ENCODE measurements at regions not wholly inside any gene's neighbourhood (a gene's known extent, or its start where the extent isn't known, plus 50 kb on each side); places are given as distances from the start of the nearest gene placed in this dataset.
A peak's percentile ranks its signal among the peaks of the same experiment; 100 is the strongest.

GRCh38 chr6:149259753-149260152 is 57.8 kb upstream of the TAB2 start:
- Histone ChIP-seq H3K4me1 (replicated peaks in 1 of 2) (no peaks in the 10 kb centered on the region), H3K9me3 (replicated peaks in 1 of 3) (no peaks in the 10 kb centered on the region), H3K4me3 (no peak overlapping the region), H3K36me3 (replicated peaks in 1 of 2) (no peaks in the 10 kb centered on the region), H3K27ac (peak overlapping the region in 1 of 5 donors; percentile 70), H3K27me3 (no peaks in the 10 kb centered on the region)
- TF ChIP-seq POLR2A (IDR thresholded peaks at IDR 0.05) (no peak), CTCF (IDR thresholded peaks at IDR 0.05) (no peak)
- DNase-seq: peak in 6 of 7 donors; percentile 30 to 64 (median 48)
- intact Hi-C loops (cut with DNase I): no loop called here
- WGBS, 4 donors: 67 to 94% (median 81%) methylated on average over 2 of the region's 2 CpGs

GRCh38 chr6:149260214-149260874 is 57.2 kb upstream of the TAB2 start:
- TF ChIP-seq POLR2A (IDR thresholded peaks at IDR 0.05): no peak
- no peak for TF ChIP-seq CTCF (IDR thresholded peaks at IDR 0.05)
- peak overlapping the region in 1 of 5 donors; percentile 70 for H3K27ac ChIP-seq
- H3K27me3 ChIP-seq: no peaks in the 10 kb centered on the region
- intact Hi-C loops (cut with DNase I): no loop called here
- no peaks in the 10 kb centered on the region for H3K4me1 ChIP-seq (replicated peaks in 1 of 2)
- 91 to 95% (median 92%) methylated on average over 20 of the region's 20 CpGs for WGBS, 4 donors
- DNase-seq: no peak
- H3K4me3 ChIP-seq: no peak overlapping the region
- H3K36me3 ChIP-seq (replicated peaks in 1 of 2): no peaks in the 10 kb centered on the region
- H3K9me3 ChIP-seq (replicated peaks in 1 of 3): no peaks in the 10 kb centered on the region

- no peak for DNase-seq
- Histone ChIP-seq H3K9me3 (replicated peaks in 1 of 3) (no peaks in the 10 kb centered on the region), H3K4me1 (replicated peaks in 1 of 2) (no peaks in the 10 kb centered on the region), H3K4me3 (no peak overlapping the region), H3K36me3 (replicated peaks in 1 of 2) (no peaks in the 10 kb centered on the region), H3K27me3 (no peaks in the 10 kb centered on the region), H3K27ac (no peak overlapping the region)
- intact Hi-C loops (cut with DNase I): no loop called here
- TF ChIP-seq CTCF (IDR thresholded peaks at IDR 0.05) (no peak), POLR2A (IDR thresholded peaks at IDR 0.05) (no peak)
- WGBS, 4 donors: 69 to 83% (median 80%) methylated on average over 4 of the region's 4 CpGs
Measured at GRCh38 chr6:149261364-149262040, 56.0 kb upstream of the TAB2 start.

GRCh38 chr6:149263321-149263720 is 54.2 kb upstream of the TAB2 start:
- Histone ChIP-seq H3K4me3 (no peak overlapping the region), H3K27me3 (no peaks in the 10 kb centered on the region), H3K4me1 (replicated peaks in 1 of 2) (no peaks in the 10 kb centered on the region), H3K27ac (no peak overlapping the region), H3K9me3 (replicated peaks in 1 of 3) (no peaks in the 10 kb centered on the region), H3K36me3 (replicated peaks in 1 of 2) (no peaks in the 10 kb centered on the region)
- TF ChIP-seq POLR2A (IDR thresholded peaks at IDR 0.05) (no peak), CTCF (IDR thresholded peaks at IDR 0.05) (no peak)
- no peak for DNase-seq
- intact Hi-C loops (cut with DNase I): no loop called here
- 81 to 97% (median 89%) methylated on average over 2 of the region's 2 CpGs for WGBS, 4 donors

All from adrenal gland (tissue), 9 donors.